Raji (cell line): ENCODE measurements at regions not wholly inside any gene's neighbourhood (a gene's known extent, or its start where the extent isn't known, plus 50 kb on each side); places are given as distances from the start of the nearest gene placed in this dataset.

Experiments used
- POLR2A ChIP-seq: IDR thresholded peaks from 2 replicates; pipeline ENCODE4 v1.6.1; 2011; ENCODE audit warnings: low read depth, low read length, control low read depth; ENCODE audit not compliant: insufficient read depth

GRCh38 chr9:41359116-41359515 is 170.0 kb upstream of the ZNG1F start:
- 0 out of 2 replicates have a peak, but pooled peaks have one; percentile 43 for TF ChIP-seq POLR2A

- peak; percentile 55 for TF ChIP-seq POLR2A
Observed at GRCh38 chr9:41358682-41359081, 169.6 kb upstream of the ZNG1F start.

- TF ChIP-seq POLR2A: peak; percentile 66
Observed at GRCh38 chr9:41356588-41357349, 167.7 kb upstream of the ZNG1F start.

GRCh38 chr9:41273549-41274267 is 84.6 kb upstream of the ZNG1F start:
- TF ChIP-seq POLR2A: peak; percentile 66

- peak; percentile 44 for TF ChIP-seq POLR2A
Observed at GRCh38 chr9:41272879-41273548, 83.9 kb upstream of the ZNG1F start.
